Activated CD8-positive, alpha-beta T cell treated with anti-CD3 and anti-CD28 coated beads for 36 hours (primary cell): ENCODE measurements at regions not wholly inside any gene's neighbourhood (a gene's known extent, or its start where the extent isn't known, plus 50 kb on each side); places are given as distances from the start of the nearest gene placed in this dataset.

Experiments used
- ATAC-seq: fragments of 200-7000 bp; cut with Tn5 transposase; one replicate; pipeline ENCODE4 v1.10.0; 2021; ENCODE audit warnings: mild to moderate bottlenecking, moderate library complexity
- CTCF ChIA-PET: fragments of 350-600 bp; sonication (Branson Sonifier 250); formaldehyde crosslinking; loops from one replicate; lab custom pipeline; 2021; ENCODE audit warnings: antibody characterized with exemption; lab: Charles Lee
- POLR2A ChIA-PET: fragments of 350-600 bp; sonication (Branson Sonifier 250); formaldehyde crosslinking; loops from one replicate; lab custom pipeline; 2021; ENCODE audit warnings: antibody characterized with exemption; lab: Charles Lee
- DNase-seq: peaks from one replicate; pipeline ENCODE4 v3.0.0-alpha.2; 2020
- H3K27ac Mint-ChIP-seq: one replicate; pipeline ENCODE4 v1.8.0; 2021; ENCODE audit warnings: mild to moderate bottlenecking, mixed read lengths
- H3K27me3 Mint-ChIP-seq: one replicate; pipeline ENCODE4 v1.8.0; 2021; ENCODE audit warnings: mixed read lengths
- H3K36me3 Mint-ChIP-seq: one replicate; pipeline ENCODE4 v1.8.0; 2021; ENCODE audit warnings: low read depth, mixed read lengths
- H3K4me1 Mint-ChIP-seq: one replicate; pipeline ENCODE4 v1.8.0; 2021; ENCODE audit warnings: low read depth, mixed read lengths
- H3K4me3 Mint-ChIP-seq: one replicate; pipeline ENCODE4 v1.8.0; 2021; ENCODE audit warnings: mild to moderate bottlenecking, moderate library complexity, mixed read lengths
- H3K9me3 Mint-ChIP-seq: one replicate; pipeline ENCODE4 v1.8.0; 2021; ENCODE audit warnings: mixed read lengths
- CTCF ChIP-seq: fragments of 200-600 bp; IDR thresholded peaks from one replicate; pipeline ENCODE4 v1.8.0; 2022; ENCODE audit warnings: antibody characterized with exemption, mild to moderate bottlenecking
- intact Hi-C: fragments of 100-400 bp; cut with micrococcal nuclease; formaldehyde crosslinking; loops from one replicate; pipeline ENCODE4 v1.10.0; 2022

- intact Hi-C loops, result no loop called here
- ChIA-PET POLR2A (interaction anchor here (1.3 kb wide), 1 partner anchor 32 kb away, joined by 3 read pairs; no protein-coding TSS in a partner anchor), CTCF (no interaction called here)
- Mint-ChIP-seq H3K36me3 (no peaks in the 10 kb centered on the region), H3K4me1 (no peaks in the 10 kb centered on the region), H3K27me3 (peaks cover 19% of the 10 kb centered on the region), H3K4me3 (no peak overlapping the region), H3K9me3 (no peaks in the 10 kb centered on the region), H3K27ac (no peak overlapping the region)
- DNase-seq (no peak), ATAC-seq (no peak)
- no peak for TF ChIP-seq CTCF
Measured at GRCh38 chr22:27175021-27175838, 517.8 kb downstream of the MIAT start.

- no peaks in the 10 kb centered on the region for H3K36me3 Mint-ChIP-seq
- ChIA-PET CTCF (no interaction called here), POLR2A (no interaction called here)
- no peak for TF ChIP-seq CTCF
- no peaks in the 10 kb centered on the region for H3K9me3 Mint-ChIP-seq
- ATAC-seq (no peak), DNase-seq (no peak)
- no peak overlapping the region for H3K27ac Mint-ChIP-seq
- H3K4me3 Mint-ChIP-seq, result no peak overlapping the region
- intact Hi-C loops, result no loop called here
- H3K27me3 Mint-ChIP-seq, result peaks cover 19% of the 10 kb centered on the region
- no peaks in the 10 kb centered on the region for H3K4me1 Mint-ChIP-seq
Measured at GRCh38 chr22:27175974-27176373, 518.6 kb downstream of the MIAT start.

GRCh38 chr22:27179161-27179560 is 521.8 kb downstream of the MIAT start:
- TF ChIP-seq CTCF, result no peak
- Mint-ChIP-seq H3K36me3 (no peaks in the 10 kb centered on the region), H3K27me3 (peaks cover 12% of the 10 kb centered on the region), H3K27ac (no peak overlapping the region), H3K4me1 (no peaks in the 10 kb centered on the region), H3K9me3 (no peaks in the 10 kb centered on the region), H3K4me3 (no peak overlapping the region)
- POLR2A ChIA-PET, result no interaction called here
- no peak for DNase-seq
- intact Hi-C loops, result no loop called here
- CTCF ChIA-PET, result no interaction called here
- no peak for ATAC-seq

- TF ChIP-seq CTCF, result no peak
- ATAC-seq (no peak), DNase-seq (no peak)
- POLR2A ChIA-PET, result interaction anchor here (0.7 kb wide), 1 partner anchor 218 kb away, joined by 3 read pairs; no protein-coding TSS in a partner anchor
- Mint-ChIP-seq H3K27ac (no peak overlapping the region), H3K4me3 (no peak overlapping the region), H3K27me3 (peaks cover 3% of the 10 kb centered on the region), H3K4me1 (no peaks in the 10 kb centered on the region), H3K9me3 (no peaks in the 10 kb centered on the region), H3K36me3 (no peaks in the 10 kb centered on the region)
- intact Hi-C loops, result no loop called here
- CTCF ChIA-PET, result no interaction called here
Measured at GRCh38 chr22:27181537-27181936, 524.1 kb downstream of the MIAT start.

GRCh38 chr22:27183474-27183873 is 526.1 kb downstream of the MIAT start:
- Mint-ChIP-seq H3K27ac (no peak overlapping the region), H3K9me3 (no peaks in the 10 kb centered on the region), H3K27me3 (peaks cover 1% of the 10 kb centered on the region), H3K4me3 (no peak overlapping the region), H3K36me3 (no peaks in the 10 kb centered on the region), H3K4me1 (no peaks in the 10 kb centered on the region)
- DNase-seq (no peak), ATAC-seq (no peak)
- CTCF ChIA-PET, result no interaction called here
- POLR2A ChIA-PET, result no interaction called here
- TF ChIP-seq CTCF, result no peak
- intact Hi-C loops, result no loop called here
